HG02678 (cell line): ENCODE measurements at regions not wholly inside any gene's neighbourhood (a gene's known extent, or its start where the extent isn't known, plus 50 kb on each side); places are given as distances from the start of the nearest gene placed in this dataset.

Experiments
- ATAC-seq: cut with Tn5 transposase; IDR thresholded peaks from one replicate; pipeline ENCODE4 v1.9.1; 2021; ENCODE audit warnings: mild to moderate bottlenecking, moderate library complexity; ENCODE audit not compliant: unreplicated experiment

DNA sequence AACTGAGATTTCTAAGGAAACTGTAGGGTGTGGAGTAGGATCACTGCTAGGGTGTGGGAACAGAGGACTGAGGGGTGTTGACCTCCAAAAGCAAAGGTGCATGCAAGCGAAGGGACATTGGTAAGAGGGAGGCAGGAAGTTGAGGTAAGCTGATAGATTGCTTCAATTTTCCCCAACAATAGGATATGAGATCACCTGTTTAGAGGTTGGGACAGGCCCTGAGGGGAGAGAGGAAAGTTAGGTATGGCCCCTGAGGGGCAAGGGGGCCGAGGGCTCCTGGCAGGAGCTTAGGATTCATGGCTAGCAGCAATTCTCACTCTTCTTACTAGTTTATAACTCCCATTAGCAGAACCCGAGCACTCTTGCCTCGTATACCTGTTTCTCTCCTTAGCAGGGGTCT, 106.8 kb upstream of the RPS6KA2 start:
- ATAC-seq, result no peak

DNA sequence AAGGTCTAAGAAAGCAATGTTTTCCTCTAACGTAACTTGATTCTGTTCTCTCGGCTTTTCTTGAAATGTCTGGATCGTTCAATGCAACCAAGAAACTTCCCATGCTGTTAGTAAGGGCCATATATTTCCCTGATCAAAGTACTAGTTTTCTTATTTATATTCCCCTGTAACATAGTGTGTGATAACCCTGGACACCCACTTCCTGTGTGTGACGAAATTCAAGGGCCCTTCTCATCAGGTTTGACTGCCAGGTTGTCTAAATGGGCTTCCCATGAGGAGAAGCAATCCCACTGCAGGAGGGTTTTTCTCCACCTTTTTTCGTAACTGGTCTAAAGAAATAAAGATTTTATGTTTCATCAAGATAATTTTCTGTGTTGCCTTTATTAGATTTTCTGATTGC, 102.6 kb upstream of the RPS6KA2 start:
- no peak for ATAC-seq

DNA sequence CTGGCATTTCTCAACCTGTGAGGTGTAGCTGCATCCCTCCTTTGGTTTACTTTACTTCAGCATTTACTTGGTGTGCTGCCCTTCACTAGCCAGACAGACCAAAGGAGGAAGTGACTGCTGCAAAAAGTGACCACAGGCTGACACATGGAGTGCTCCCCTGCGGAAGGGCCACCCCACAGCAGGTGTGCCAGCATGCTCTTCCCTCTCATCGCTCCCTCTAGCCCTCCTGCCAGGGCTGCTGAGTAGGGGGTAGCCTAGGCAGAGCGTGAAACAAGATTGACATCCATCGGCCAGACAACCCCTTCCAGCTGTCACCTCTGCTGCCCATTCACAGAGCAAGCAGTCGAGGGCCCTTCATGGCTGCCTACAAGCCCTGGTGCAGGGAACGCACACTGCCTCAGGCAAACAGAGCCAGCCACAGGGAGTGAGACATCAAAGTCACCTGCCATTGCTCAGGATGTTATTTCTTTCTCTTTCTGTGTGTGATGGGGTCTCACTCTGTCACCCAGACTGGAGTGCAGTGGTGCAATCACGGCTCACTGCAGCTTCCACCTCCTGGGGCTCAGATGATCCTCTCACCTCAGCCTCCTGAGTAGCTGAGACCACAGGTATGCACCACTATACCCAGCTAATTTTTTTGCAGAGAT, 102.0 kb upstream of the RPS6KA2 start:
- ATAC-seq, result no peak

DNA sequence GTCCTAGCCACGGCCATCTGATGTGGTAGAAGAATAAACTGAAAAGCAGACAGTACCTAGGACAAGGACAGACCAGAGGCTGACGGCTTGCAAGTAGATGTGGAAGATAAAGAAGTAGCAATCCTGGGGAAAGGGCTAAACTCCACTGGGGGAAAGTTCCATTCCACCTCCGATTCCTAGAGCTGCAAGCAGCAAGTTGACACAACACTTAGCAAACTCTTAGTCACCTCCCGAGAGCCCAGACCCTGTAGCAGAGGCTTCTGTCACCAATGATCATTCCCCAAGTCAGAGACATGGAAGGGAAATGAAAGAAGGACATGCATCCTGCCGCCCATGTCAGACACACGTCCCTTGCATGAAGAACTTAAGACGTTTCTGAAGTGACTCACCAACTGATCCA, 99.2 kb upstream of the RPS6KA2 start:
- ATAC-seq, result no peak

DNA sequence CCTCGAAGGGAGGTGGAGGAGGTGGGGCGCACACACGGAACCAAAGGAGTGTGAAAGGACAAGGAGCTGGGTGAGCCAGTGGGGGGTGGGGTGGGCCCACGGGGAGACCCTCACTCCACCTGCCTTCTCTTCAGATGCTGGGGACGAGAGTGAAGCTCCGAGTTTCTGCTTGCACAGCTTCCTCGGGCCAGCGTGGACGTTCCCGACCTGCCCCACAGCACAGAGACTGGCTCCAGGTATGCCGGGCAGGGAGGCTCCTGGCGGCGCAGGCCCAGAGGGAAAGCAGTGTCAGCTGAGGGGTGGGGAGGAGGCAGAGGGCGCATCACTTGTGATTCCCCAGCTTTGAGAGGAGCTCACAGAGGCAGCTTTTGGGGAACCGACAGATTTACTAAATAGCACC, 98.5 kb upstream of the RPS6KA2 start:
- no peak for ATAC-seq

DNA sequence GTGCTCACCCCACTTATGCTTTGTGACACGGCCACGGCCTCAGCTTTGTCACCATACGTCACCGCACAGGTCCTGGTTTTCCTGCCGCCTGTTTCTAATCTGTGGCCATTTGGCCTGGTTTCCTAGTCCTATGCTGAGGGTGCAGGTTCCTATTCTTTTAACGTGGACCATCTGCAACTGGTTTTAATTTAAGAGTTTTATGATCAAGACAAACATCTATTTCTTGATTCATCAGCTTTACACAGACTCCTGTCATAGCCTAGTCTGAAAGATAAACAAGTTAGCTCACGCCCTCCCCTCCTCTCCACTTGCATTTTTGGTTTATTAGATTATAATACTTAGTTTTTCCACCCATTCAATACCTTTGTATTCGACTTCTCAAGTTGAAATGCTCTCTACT, 97.5 kb upstream of the RPS6KA2 start:
- ATAC-seq, result no peak

DNA sequence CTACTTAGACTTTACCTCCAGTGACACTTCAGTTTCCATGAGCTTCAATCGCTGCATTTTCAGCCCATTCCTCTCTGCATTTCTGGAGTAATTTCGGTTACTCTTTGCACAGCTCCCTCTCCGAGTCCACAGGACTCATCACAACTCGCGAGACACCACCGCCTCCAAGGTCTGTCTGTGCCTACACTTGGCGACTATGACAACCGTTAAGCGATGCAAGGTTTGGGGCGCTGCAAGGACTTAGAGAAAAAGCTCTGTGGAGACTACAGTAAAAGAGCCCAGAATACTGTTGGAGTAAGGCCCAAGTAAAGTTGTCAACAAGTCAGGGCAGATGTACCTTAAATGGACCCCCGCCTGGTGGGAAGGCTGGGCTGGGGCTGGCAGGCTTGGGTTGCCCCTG, 95.7 kb upstream of the RPS6KA2 start:
- ATAC-seq, result no peak

DNA sequence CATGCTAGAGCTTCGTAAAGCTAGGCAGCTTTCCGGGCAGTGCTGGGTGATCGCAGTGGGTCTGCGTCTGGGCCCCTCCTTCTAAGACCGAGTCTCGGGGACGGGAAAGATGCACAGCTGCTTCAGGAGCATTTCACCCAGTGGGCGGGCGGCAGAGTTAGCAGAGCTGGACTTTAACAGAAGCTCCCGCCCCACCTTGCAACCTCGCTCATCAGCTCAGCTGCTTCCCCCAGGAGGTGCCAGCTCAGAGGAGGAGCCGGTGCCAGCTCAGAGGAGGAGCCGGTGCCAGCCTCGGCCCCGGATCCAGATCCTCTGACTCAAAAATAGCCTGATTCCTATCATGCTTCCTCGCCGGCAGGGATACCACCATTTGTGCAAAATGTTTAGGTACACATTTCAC, 94.5 kb upstream of the RPS6KA2 start:
- no peak for ATAC-seq

DNA sequence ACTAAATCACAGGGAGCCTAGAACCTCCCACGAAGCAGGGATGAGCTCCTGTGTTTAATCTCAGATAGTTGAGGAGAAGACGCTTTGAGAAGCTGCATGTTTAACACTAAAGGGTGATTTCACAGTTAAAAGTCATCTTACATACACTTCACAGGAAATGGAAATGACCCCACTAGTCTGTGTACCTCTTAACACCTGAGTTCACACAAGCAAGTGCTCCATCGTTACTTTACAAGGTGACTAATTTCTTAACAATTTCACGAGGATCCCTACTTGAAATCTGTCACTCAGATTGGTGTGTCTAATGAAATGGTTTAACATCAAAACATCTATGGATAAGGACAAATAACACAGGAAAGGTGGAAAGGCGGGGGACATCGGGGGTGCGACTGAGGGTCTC, 93.8 kb upstream of the RPS6KA2 start:
- no peak for ATAC-seq

DNA sequence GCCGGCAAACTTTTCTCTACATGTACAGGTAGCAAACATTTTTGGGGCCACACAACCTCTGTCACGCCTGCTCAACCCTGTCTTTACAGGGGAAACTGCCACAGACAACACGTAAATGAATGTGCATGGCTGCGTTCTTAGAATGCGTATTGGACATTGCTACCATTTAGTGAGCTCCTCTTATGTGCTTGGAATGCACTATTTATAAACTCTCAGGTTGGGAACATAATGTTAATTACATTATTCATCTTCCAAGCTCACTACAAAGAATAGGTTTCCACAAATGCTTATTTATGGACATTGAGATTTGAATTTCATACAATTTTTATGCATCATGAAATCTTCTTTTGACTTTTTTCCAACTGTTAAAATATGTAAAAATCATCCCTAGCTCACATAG, 92.0 kb upstream of the RPS6KA2 start:
- ATAC-seq, result no peak

DNA sequence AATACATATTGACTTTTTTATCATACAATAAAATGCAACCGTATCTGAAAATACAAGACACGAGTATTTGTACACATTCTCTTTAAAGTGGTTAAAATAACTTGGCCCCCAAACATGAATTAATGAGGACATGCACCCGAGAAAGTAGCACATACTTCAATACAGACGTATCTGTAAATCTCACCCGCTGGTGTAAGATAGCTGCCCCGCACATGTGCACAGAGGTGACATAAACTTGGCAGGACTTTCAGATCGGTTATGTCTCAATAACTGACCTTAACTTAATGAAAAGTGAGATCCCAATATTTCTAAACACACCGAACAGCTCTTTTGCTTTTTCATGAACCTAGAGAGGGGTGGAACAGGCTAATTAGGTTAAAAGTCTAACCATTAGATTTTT, 91.5 kb upstream of the RPS6KA2 start:
- no peak for ATAC-seq

DNA sequence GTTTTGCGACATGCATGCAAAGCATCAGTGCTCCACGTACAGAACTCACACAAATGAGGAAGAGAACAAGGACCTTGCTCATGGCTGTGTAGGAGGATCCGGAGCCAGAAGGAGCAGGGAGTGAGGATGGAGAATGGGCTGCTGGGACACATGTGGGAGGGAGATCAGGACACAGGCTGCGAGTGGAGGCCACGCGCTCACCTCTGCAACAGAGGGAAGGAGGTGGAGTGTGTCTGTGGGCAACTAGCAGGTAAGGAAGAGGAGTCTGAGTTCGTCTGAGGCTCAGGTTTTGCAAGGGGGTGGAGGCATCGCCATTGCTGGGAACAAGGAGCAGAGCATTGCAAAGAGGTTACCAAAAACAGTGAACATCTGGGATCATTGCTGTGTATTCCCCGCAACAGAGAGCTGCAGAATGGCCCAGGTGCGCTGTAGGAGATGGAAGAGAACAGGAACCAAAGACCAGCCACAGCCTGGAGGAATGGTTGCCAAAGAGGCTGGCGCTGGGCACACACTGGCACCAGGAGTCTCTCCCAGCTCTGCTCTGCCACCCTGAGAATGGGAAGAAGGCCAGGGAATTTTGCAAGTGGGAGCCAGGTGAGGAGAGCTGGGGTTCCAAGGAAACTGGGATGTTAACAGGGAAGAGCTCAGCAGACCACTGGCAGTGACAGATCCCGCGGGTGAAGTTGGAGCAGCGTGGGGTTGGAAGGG, 90.0 kb upstream of the RPS6KA2 start:
- ATAC-seq, result no peak

DNA sequence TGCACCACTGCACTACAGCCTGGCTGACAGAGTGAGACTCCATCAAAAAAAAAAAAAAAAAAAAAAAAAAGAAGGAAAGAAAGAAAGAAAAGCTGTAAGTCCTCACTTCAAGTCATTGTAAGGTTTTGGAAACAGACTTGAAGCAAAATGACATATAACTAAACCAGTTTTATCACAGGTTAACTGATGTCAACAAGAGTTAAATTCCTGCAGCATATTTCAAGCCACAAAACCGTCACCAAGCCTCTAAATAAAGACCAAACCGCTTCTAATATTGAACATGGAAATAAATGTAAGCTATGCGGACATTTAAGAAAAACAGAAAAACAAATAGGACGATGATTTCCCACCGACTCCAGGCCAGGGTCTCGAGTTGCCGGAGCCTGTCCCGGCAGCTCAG, 88.9 kb upstream of the RPS6KA2 start:
- ATAC-seq, result no peak

DNA sequence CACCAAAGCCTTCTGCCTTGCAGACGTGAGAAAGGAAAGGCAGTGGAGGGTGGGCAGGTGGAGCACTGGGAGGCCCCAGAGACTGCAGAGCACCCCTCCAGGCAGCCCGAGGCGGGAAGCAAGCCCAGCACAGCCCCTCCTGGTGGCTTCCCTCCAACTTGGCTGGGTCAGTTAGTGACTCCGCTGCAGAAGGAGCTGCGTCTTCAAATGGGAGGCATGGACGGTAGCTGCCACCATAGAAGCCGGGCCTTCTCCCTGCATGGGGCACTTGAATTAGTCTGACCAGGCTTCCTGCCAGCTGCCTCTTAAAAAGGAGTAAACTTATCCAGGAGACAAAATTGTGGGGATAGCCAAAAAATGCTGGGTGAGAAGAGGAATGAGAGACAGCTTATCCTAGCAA, 88.0 kb upstream of the RPS6KA2 start:
- no peak for ATAC-seq

DNA sequence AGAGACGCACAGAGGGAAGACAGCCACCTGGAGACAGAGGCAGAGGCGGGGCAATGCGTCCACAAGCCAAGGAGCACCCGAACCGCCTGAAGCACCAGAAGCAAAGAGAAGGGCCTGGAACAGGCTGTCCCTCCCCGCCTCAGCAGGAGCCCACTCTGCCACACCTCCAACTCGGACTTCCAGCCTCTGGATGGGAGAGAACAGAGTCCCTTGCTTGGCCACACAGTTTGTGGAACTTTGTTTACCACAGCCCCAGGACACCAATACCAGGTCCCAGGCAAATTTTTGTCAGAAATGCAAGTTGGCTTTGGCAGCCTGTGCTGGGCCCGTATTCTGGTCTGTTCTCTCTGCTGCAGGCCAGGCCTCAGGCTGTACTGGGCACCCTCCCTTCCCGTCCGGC, 87.5 kb upstream of the RPS6KA2 start:
- ATAC-seq, result no peak

DNA sequence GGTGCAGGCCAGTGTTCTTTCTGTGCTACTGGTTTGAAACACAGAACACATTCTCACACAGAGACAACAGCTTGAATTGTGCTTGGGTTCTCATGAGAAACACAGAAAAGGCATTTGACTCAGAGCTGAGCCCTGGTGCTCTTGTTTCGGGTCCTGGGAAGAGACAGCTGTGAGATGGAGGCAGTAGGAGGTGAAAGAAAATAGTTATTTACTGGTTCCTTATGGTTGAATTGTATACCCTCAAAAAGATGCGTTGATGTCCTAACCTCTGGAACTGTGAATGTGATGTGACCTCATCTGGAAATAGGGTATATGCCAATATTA, 87.1 kb upstream of the RPS6KA2 start:
- no peak for ATAC-seq

DNA sequence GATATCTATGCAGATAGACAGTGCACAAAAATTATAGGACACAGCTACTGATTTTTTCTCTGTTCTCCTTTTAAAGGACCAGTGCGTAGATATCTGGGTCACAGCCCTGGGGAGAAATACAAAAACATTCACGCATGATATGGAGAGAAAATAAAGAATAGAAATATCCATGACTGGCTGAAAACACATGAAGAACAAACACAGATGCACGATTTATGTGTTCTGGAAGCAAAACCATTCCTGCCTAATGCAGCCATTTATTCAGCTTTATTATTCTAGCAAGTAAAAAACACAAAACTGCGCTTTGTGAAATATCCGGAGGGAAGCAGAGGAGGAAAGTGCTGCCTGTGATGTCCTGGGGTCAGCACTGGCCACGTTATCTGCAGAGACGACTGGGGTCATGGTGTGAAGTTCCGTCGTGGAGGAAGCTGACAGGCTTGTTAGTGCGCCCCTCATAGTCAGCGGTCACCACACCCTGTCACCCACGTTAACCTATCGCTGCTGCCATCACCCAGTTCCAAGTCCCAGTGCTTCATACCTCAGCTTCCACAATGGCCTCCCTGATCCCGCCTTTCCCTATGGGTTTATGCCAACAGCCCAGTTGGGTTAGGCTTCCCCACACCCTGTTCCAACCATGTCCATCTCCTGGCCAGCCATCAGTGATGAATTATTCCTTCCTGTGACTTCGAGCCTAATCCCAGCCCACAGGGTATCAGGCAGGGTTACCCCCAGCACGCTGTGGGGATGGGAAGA, 86.6 kb upstream of the RPS6KA2 start:
- no peak for ATAC-seq

DNA sequence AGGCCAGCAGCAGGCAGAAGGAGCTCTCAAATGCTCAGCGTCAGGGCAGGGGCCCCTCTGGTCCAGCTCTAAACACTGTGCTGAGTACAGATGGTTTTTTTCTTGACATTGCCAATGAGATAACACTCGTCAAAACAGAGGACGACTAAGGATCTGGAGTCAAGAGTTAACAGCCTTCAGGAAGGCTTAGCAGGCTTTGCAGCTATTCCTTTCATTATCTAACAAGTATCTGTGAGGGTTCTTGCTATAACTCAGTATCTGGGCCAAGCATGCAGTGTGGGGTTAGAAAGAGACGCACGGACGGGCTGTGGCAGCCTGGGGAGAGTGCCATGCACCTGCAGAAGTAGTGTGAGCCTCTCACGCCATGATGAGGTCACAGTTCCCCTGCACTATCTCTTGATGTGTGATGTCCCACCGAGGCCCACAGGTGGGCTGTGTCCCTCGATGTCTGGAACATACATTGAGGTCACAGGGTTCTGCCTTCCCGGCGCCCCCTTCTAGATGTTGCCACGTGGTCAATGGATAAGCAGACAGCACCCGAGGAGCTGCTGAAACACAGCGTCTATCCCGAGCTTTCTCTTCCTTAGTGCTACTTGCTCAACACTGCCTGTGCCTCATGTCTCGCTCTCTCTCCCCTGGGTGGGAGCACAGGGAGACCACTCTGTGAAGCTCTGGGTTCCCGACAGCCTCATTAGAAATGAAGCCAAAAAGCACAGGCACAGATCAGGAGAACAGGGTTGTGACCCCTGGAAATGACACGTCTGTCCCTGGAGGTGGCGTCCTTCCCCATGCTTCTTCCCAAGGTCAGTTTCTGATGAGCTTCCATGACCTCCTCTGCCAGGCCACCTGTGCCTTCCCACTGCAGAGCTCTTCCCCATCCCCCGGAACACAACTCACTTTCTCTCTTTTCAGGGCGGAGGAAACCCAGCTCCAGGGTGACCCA, 85.5 kb upstream of the RPS6KA2 start:
- no peak for ATAC-seq

DNA sequence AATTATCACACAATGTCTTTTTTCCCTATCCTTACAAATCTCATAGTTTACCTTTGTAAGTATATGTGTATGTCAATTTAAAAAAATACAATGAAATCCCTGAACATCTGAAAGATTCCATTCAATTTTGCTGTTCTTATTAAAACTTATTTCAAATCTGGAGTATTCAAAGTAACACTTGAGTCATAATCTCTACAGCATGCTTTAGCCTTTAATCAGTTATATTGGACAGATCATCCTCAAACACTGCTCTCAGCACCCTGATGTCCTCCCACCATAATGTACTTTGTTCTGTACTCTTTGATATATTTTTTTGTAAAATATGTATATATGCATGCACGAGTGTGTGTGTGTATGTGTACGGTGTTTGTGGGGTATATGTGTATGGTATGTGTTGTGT, 83.0 kb upstream of the RPS6KA2 start:
- no peak for ATAC-seq

DNA sequence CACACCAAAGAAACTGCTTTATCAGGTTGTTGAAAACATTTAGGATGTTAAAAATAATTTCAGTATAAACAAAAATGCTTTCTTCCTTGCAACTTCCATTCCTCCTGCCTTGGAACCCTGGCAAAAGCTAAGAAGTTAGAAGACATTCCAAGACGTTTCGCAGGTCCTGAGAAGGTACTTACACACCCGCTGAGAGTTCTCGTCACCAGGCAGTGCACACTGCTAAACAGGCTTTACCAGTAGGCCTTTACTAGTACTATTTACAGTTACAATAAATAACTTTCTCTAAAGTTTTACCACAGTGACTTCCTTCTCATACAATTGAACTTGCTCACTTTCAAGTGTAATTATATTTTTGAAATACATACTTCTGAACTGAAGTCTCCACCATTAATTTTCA, 81.4 kb upstream of the RPS6KA2 start:
- no peak for ATAC-seq

DNA sequence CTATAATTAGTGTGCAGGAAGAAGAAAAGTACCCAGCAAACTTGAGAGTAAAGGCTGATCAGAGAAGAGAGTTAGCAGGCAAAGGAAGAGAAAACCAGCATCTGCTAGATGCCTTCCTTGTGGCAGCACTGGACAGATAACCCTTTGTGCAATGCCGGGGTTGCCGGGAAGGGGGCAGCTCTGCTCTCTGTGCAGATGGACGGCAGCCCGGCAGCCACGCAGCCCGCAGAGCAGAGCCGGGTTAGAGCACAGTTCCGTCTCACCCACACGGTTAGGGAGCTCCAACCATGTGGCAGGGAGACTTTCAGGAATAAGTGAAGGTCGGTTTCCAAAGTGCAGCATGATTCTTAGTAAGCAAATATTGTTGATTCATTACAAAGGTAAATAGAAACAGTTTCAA, 80.0 kb upstream of the RPS6KA2 start:
- ATAC-seq, result no peak
